Muscle of leg (tissue), 3 donors: ENCODE measurements at regions not wholly inside any gene's neighbourhood (a gene's known extent, or its start where the extent isn't known, plus 50 kb on each side); places are given as distances from the start of the nearest gene placed in this dataset.

Experiments used
- DNase-seq: peaks from one replicate; pipeline ENCODE4 v3.0.0; 2013
- H3K27ac ChIP-seq: one replicate; pipeline ENCODE4 v1.5.1; 2013; ENCODE audit warnings: mild to moderate bottlenecking, low read length, control low read depth
- H3K27me3 ChIP-seq: one replicate; pipeline ENCODE4 v1.6.1; 2013; ENCODE audit warnings: low read length; ENCODE audit not compliant: control insufficient read depth, insufficient read depth
- H3K36me3 ChIP-seq: one replicate; pipeline ENCODE4 v1.6.1; 2013; ENCODE audit warnings: low read length; ENCODE audit not compliant: control insufficient read depth, insufficient read depth
- H3K4me1 ChIP-seq: one replicate; pipeline ENCODE4 v1.6.1; 2013; ENCODE audit warnings: low read length; ENCODE audit not compliant: control insufficient read depth, insufficient read depth
- H3K4me3 ChIP-seq: one replicate; pipeline ENCODE4 v1.5.1; 2013; ENCODE audit warnings: low read length, control low read depth
- H3K9me3 ChIP-seq: replicated peaks from 2 replicates; pipeline ENCODE4 v1.6.1; 2013; ENCODE audit warnings: low read depth, low read length; ENCODE audit not compliant: control insufficient read depth
- WGBS: methylation state at CpG from one replicate; pipeline ENCODE4 v1.1.5; 2013; ENCODE audit warnings: missing lambda C conversion rate; ENCODE audit not compliant: insufficient coverage; 5-methylcytosine and 5-hydroxymethylcytosine counted together

GRCh38 chr5:173752653-173753052, 135.5 kb upstream of the CPEB4 start:
- peak overlapping the region; percentile 71 for H3K27ac ChIP-seq
- H3K9me3 ChIP-seq: no peaks in the 10 kb centered on the region
- peaks cover 15% of the 10 kb centered on the region for H3K4me1 ChIP-seq
- 62% methylated on average over 3 of the region's 4 CpGs for WGBS
- H3K27me3 ChIP-seq: no peaks in the 10 kb centered on the region
- no peak for DNase-seq
- H3K36me3 ChIP-seq: no peaks in the 10 kb centered on the region
- H3K4me3 ChIP-seq: no peak overlapping the region

GRCh38 chr5:173753307-173754168, 134.6 kb upstream of the CPEB4 start:
- no peaks in the 10 kb centered on the region for H3K36me3 ChIP-seq
- no peaks in the 10 kb centered on the region for H3K27me3 ChIP-seq
- H3K4me3 ChIP-seq: no peak overlapping the region
- WGBS: 47% methylated on average over 8 of the region's 15 CpGs
- peaks cover 15% of the 10 kb centered on the region for H3K4me1 ChIP-seq
- DNase-seq: peak; percentile 87
- peak overlapping the region; percentile 71 for H3K27ac ChIP-seq
- no peaks in the 10 kb centered on the region for H3K9me3 ChIP-seq

GRCh38 chr5:173755319-173755718, 132.8 kb upstream of the CPEB4 start:
- H3K9me3 ChIP-seq: no peaks in the 10 kb centered on the region
- WGBS: 91% methylated on average over 3 of the region's 3 CpGs
- no peak overlapping the region for H3K4me3 ChIP-seq
- H3K4me1 ChIP-seq: peaks cover 15% of the 10 kb centered on the region
- no peak for DNase-seq
- H3K27ac ChIP-seq: no peak overlapping the region
- H3K27me3 ChIP-seq: no peaks in the 10 kb centered on the region
- H3K36me3 ChIP-seq: no peaks in the 10 kb centered on the region

GRCh38 chr5:173757403-173758209, 130.5 kb upstream of the CPEB4 start:
- H3K4me3 ChIP-seq: no peak overlapping the region
- H3K27me3 ChIP-seq: no peaks in the 10 kb centered on the region
- peaks cover 14% of the 10 kb centered on the region for H3K4me1 ChIP-seq
- no peaks in the 10 kb centered on the region for H3K9me3 ChIP-seq
- peak; percentile 49 for DNase-seq
- WGBS: 17% methylated on average over 8 of the region's 12 CpGs
- no peak overlapping the region for H3K27ac ChIP-seq
- no peaks in the 10 kb centered on the region for H3K36me3 ChIP-seq

- no peak overlapping the region for H3K27ac ChIP-seq
- no CpG with 5 or more reads among the region's 3 CpGs for WGBS
- peaks cover 8% of the 10 kb centered on the region for H3K4me1 ChIP-seq
- no peaks in the 10 kb centered on the region for H3K9me3 ChIP-seq
- DNase-seq: no peak
- H3K27me3 ChIP-seq: no peaks in the 10 kb centered on the region
- H3K36me3 ChIP-seq: no peaks in the 10 kb centered on the region
- no peak overlapping the region for H3K4me3 ChIP-seq
These were observed 129.5 kb upstream of the CPEB4 start for GRCh38 chr5:173758676-173759075.

GRCh38 chr5:173759691-173760090, 128.5 kb upstream of the CPEB4 start:
- Histone ChIP-seq H3K36me3 (no peaks in the 10 kb centered on the region), H3K4me3 (no peak overlapping the region), H3K4me1 (peaks cover 14% of the 10 kb centered on the region), H3K27me3 (no peaks in the 10 kb centered on the region), H3K27ac (no peak overlapping the region), H3K9me3 (no peaks in the 10 kb centered on the region)
- DNase-seq: no peak
- 84% methylated on average over 3 of the region's 8 CpGs for WGBS

GRCh38 chr5:173760461-173761177, 127.5 kb upstream of the CPEB4 start:
- H3K27ac ChIP-seq: no peak overlapping the region
- 83% methylated on average over 4 of the region's 5 CpGs for WGBS

GRCh38 chr5:173761178-173761513, 127.0 kb upstream of the CPEB4 start:
- Histone ChIP-seq H3K27ac (no peak overlapping the region), H3K4me3 (no peak overlapping the region)

More at GRCh38 chr5:173760461-173761177, 127.5 kb upstream of the CPEB4 start:
- Histone ChIP-seq H3K4me3 (no peak overlapping the region), H3K27me3 (no peaks in the 10 kb centered on the region), H3K36me3 (no peaks in the 10 kb centered on the region), H3K4me1 (peaks cover 14% of the 10 kb centered on the region), H3K9me3 (no peaks in the 10 kb centered on the region)
- no peak for DNase-seq

GRCh38 chr5:173762045-173762444, 126.1 kb upstream of the CPEB4 start:
- no peaks in the 10 kb centered on the region for H3K27me3 ChIP-seq
- no peak for DNase-seq

More at GRCh38 chr5:173761178-173761513, 127.0 kb upstream of the CPEB4 start:
- Histone ChIP-seq H3K9me3 (no peaks in the 10 kb centered on the region), H3K27me3 (no peaks in the 10 kb centered on the region), H3K36me3 (no peaks in the 10 kb centered on the region), H3K4me1 (peaks cover 14% of the 10 kb centered on the region)
- no peak for DNase-seq
- 79% methylated on average over 4 of the region's 4 CpGs for WGBS

GRCh38 chr5:173762930-173763329, 125.2 kb upstream of the CPEB4 start:
- H3K27me3 ChIP-seq: no peaks in the 10 kb centered on the region
- no peak overlapping the region for H3K27ac ChIP-seq
- peaks cover 12% of the 10 kb centered on the region for H3K4me1 ChIP-seq
- DNase-seq: no peak
- no peak overlapping the region for H3K4me3 ChIP-seq
- WGBS: 81% methylated on average over 7 of the region's 7 CpGs
- no peaks in the 10 kb centered on the region for H3K36me3 ChIP-seq
- H3K9me3 ChIP-seq: no peaks in the 10 kb centered on the region

More at GRCh38 chr5:173762045-173762444, 126.1 kb upstream of the CPEB4 start:
- Histone ChIP-seq H3K36me3 (no peaks in the 10 kb centered on the region), H3K9me3 (no peaks in the 10 kb centered on the region), H3K27ac (no peak overlapping the region), H3K4me3 (no peak overlapping the region), H3K4me1 (peaks cover 14% of the 10 kb centered on the region)
- 59% methylated on average over 5 of the region's 5 CpGs for WGBS
